ENCODE measurements at regions not wholly inside any gene's neighbourhood (a gene's known extent, or its start where the extent isn't known, plus 50 kb on each side); places are given as distances from the start of the nearest gene placed in this dataset.

DNA sequence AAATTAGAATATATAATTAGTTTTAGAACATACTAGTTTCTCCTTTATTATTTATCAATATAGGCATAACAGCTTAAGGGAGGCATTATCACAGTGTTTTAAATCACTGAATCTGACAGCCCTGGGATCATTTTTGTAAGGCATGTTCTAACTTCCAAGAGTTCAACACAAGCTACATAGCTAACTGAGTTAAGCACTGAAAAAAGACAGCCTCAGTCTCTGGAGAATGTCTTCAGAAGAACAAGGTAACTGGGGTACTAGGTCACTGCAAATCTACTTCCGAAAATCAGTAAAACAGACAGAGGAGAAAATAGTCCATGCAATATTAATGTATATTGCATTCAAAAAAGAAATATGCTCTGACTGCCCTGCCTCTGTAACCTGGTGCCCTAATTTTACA, 502.1 kb downstream of the RFC3 start:
- WGBS, 2 experiments (ENCODE audit: extremely low coverage in 2 of 2, insufficient read length in 1 of 2): no CpG with 5 or more reads among the region's 1 CpG
- ATAC-seq (ENCODE audit: low read depth) (no peak), DNase-seq (no peak)
- Histone ChIP-seq H2BK15ac (ENCODE audit: low read depth, low read length) (no peak overlapping the region), H3K14ac (replicated peaks; ENCODE audit: low read depth, low read length) (no peak overlapping the region), H3K4me2 (ENCODE audit: low read depth, low read length) (no peak overlapping the region), H2AK9ac (replicated peaks; ENCODE audit: low read depth, low read length, poor library complexity) (no peak overlapping the region), H2BK120ac (ENCODE audit: low read depth, low read length) (no peak overlapping the region), H3K9ac (ENCODE audit: low read depth, low read length) (no peak overlapping the region), H2AFZ (replicated peaks; ENCODE audit: low read length, poor library complexity) (no peak overlapping the region), H4K91ac (ENCODE audit: insufficient read depth, low read depth, low read length) (no peak overlapping the region), H3K23ac (ENCODE audit: low read depth, low read length) (no peak overlapping the region), H3K4me1 (ENCODE audit: control insufficient read depth, insufficient read depth, low read length) (no peaks in the 10 kb centered on the region), H3K9me1 (ENCODE audit: insufficient read depth, low read length) (no peaks in the 10 kb centered on the region), H3K27me3 (ENCODE audit: control insufficient read depth, insufficient read depth, low read length) (no peaks in the 10 kb centered on the region), H3K4me3 (ENCODE audit: insufficient read depth, low read depth, low read length) (no peak overlapping the region), H4K5ac (ENCODE audit: low read depth, low read length) (no peak overlapping the region), H4K20me1 (ENCODE audit: insufficient read depth, low read length) (no peaks in the 10 kb centered on the region), H3K36me3 (ENCODE audit: control insufficient read depth, insufficient read depth, low read length) (no peaks in the 10 kb centered on the region), H2BK20ac (ENCODE audit: low read depth, low read length) (no peak overlapping the region), H3K56ac (ENCODE audit: extremely low read depth, insufficient read depth, low read length) (no peak overlapping the region), H3K18ac (ENCODE audit: low read depth, low read length) (no peak overlapping the region), H3K4ac (ENCODE audit: low read depth, low read length) (no peak overlapping the region), H4K8ac (ENCODE audit: low read depth in 2 of 2, low read length in 2 of 2) (no peak overlapping the region), H3K27ac (ENCODE audit: insufficient read depth, low read length) (no peak overlapping the region), H3K9me3 (ENCODE audit: control insufficient read depth, insufficient read depth, low read length) (no peaks in the 10 kb centered on the region), H3K79me1 (ENCODE audit: low read depth in 1 of 2, low read length in 2 of 2) (no peaks in the 10 kb centered on the region), H2BK5ac (ENCODE audit: low read depth, low read length, poor library complexity, severe bottlenecking) (no peak overlapping the region), H2AK5ac (ENCODE audit: low read depth, low read length) (no peak overlapping the region)
- intact Hi-C loops (cut with micrococcal nuclease): no loop called here
- TF ChIP-seq POLR2A (IDR thresholded peaks at IDR 0.05; ENCODE audit: low read depth, low read length) (no peak), CEBPB (IDR thresholded peaks at IDR 0.05; ENCODE audit: low read depth, low read length) (no peak), NFE2L2 (IDR thresholded peaks at IDR 0.05; ENCODE audit: low read depth, low read length) (no peak), USF2 (IDR thresholded peaks at IDR 0.05; ENCODE audit: low read depth, low read length) (no peak), CHD1 (IDR thresholded peaks at IDR 0.05; ENCODE audit: low read depth, low read length) (no peak), RCOR1 (IDR thresholded peaks at IDR 0.05; ENCODE audit: insufficient replicate concordance, low read length) (no peak), SMC3 (IDR thresholded peaks at IDR 0.05; ENCODE audit: low read depth, low read length) (no peak), BHLHE40 (IDR thresholded peaks at IDR 0.05; ENCODE audit: low read depth, low read length) (no peak), MAZ (IDR thresholded peaks at IDR 0.05; ENCODE audit: borderline replicate concordance, low read depth, low read length) (no peak), FOS (IDR thresholded peaks at IDR 0.05; ENCODE audit: low read depth, low read length) (no peak), RFX5 (IDR thresholded peaks at IDR 0.05; ENCODE audit: low read depth, low read length) (no peak), MXI1 (IDR thresholded peaks at IDR 0.05; ENCODE audit: borderline replicate concordance, low read depth, low read length) (no peak), RAD21 (IDR thresholded peaks at IDR 0.05; ENCODE audit: low read length) (no peak), MAFK (IDR thresholded peaks at IDR 0.05; ENCODE audit: low read depth, low read length) (no peak)
- TF ChIP-seq, protein P1, sequence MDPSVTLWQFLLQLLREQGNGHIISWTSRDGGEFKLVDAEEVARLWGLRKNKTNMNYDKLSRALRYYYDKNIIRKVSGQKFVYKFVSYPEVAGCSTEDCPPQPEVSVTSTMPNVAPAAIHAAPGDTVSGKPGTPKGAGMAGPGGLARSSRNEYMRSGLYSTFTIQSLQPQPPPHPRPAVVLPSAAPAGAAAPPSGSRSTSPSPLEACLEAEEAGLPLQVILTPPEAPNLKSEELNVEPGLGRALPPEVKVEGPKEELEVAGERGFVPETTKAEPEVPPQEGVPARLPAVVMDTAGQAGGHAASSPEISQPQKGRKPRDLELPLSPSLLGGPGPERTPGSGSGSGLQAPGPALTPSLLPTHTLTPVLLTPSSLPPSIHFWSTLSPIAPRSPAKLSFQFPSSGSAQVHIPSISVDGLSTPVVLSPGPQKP (IDR thresholded peaks at IDR 0.05; ENCODE audit: borderline replicate concordance, low read depth, low read length): no peak
- TF ChIP-seq, protein P2, sequence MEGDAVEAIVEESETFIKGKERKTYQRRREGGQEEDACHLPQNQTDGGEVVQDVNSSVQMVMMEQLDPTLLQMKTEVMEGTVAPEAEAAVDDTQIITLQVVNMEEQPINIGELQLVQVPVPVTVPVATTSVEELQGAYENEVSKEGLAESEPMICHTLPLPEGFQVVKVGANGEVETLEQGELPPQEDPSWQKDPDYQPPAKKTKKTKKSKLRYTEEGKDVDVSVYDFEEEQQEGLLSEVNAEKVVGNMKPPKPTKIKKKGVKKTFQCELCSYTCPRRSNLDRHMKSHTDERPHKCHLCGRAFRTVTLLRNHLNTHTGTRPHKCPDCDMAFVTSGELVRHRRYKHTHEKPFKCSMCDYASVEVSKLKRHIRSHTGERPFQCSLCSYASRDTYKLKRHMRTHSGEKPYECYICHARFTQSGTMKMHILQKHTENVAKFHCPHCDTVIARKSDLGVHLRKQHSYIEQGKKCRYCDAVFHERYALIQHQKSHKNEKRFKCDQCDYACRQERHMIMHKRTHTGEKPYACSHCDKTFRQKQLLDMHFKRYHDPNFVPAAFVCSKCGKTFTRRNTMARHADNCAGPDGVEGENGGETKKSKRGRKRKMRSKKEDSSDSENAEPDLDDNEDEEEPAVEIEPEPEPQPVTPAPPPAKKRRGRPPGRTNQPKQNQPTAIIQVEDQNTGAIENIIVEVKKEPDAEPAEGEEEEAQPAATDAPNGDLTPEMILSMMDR (conservative IDR thresholded peaks at IDR 0.05; ENCODE audit: low read depth, low read length): no peak
- no TSS peak for BruUV-seq (replicated peaks)
- ChIA-PET CTCF (interaction anchor here (0.7 kb wide), 1 partner anchor 13 kb away, joined by 3 read pairs; no protein-coding TSS in a partner anchor), POLR2A (ENCODE audit: unreplicated experiment) (no interaction called here)
- dilution Hi-C loops (cut with HindIII; ENCODE audit: low sequenced_read_pairs, unreplicated experiment): no loop called here
- in situ Hi-C loops (cut with MboI; ENCODE audit: low sequenced_read_pairs): no loop called here

All from IMR-90 (cell line).